ENCODE measurements at regions not wholly inside any gene's neighbourhood (a gene's known extent, or its start where the extent isn't known, plus 50 kb on each side); places are given as distances from the start of the nearest gene placed in this dataset.

GRCh38 chr2:176872406-176872805 lies 340.2 kb upstream of the HNRNPA3 start:
- BruUV-seq (replicated peaks) = no TSS peak
- no peaks in the 10 kb centered on the region for H3K79me2 ChIP-seq (ENCODE audit: low read depth)
- CTCF ChIA-PET = no interaction called here
- H2AFZ ChIP-seq = no peak overlapping the region
- no peaks in the 10 kb centered on the region for H4K20me1 ChIP-seq (ENCODE audit: insufficient read depth)
- DNase-seq = no peak
- H3K4me1 ChIP-seq (replicated peaks; ENCODE audit: insufficient read depth) = no peaks in the 10 kb centered on the region
- no peaks in the 10 kb centered on the region for H3K9me3 ChIP-seq (ENCODE audit: insufficient read depth, low read depth)
- H3K9me2 ChIP-seq (ENCODE audit: insufficient read depth) = no peaks in the 10 kb centered on the region
- no peak overlapping the region for H3K4me3 ChIP-seq
- POLR2A ChIA-PET (ENCODE audit: unreplicated experiment) = no interaction called here
- no peaks in the 10 kb centered on the region for H3F3A ChIP-seq (ENCODE audit: insufficient read depth, low read depth)
- H3K4me2 ChIP-seq = no peak overlapping the region
- no peaks in the 10 kb centered on the region for H3K27me3 ChIP-seq (ENCODE audit: insufficient read depth, low read depth)
- no peak for TF ChIP-seq CTCF (conservative IDR thresholded peaks at IDR 0.05)
- no peak for TF ChIP-seq EZH2 (IDR thresholded peaks at IDR 0.05; ENCODE audit: low read depth)
- H3K27ac ChIP-seq = no peak overlapping the region
- no peaks in the 10 kb centered on the region for H3K36me3 ChIP-seq (ENCODE audit: low read depth)
- intact Hi-C loops (cut with micrococcal nuclease; ENCODE audit: unreplicated experiment) = no loop called here

- CTCF ChIA-PET = no interaction called here
- Histone ChIP-seq H3K27ac (no peak overlapping the region), H3K9me3 (ENCODE audit: insufficient read depth, low read depth) (no peaks in the 10 kb centered on the region), H2AFZ (no peak overlapping the region), H3F3A (ENCODE audit: insufficient read depth, low read depth) (no peaks in the 10 kb centered on the region), H3K4me1 (replicated peaks; ENCODE audit: insufficient read depth) (no peaks in the 10 kb centered on the region), H3K79me2 (ENCODE audit: low read depth) (no peaks in the 10 kb centered on the region), H4K20me1 (ENCODE audit: insufficient read depth) (no peaks in the 10 kb centered on the region), H3K27me3 (ENCODE audit: insufficient read depth, low read depth) (no peaks in the 10 kb centered on the region), H3K4me2 (no peak overlapping the region), H3K36me3 (ENCODE audit: low read depth) (no peaks in the 10 kb centered on the region), H3K4me3 (no peak overlapping the region), H3K9me2 (ENCODE audit: insufficient read depth) (no peaks in the 10 kb centered on the region)
- POLR2A ChIA-PET (ENCODE audit: unreplicated experiment) = no interaction called here
- no TSS peak for BruUV-seq (replicated peaks)
- intact Hi-C loops (cut with micrococcal nuclease; ENCODE audit: unreplicated experiment) = no loop called here
- TF ChIP-seq CTCF (conservative IDR thresholded peaks at IDR 0.05) (no peak), EZH2 (IDR thresholded peaks at IDR 0.05; ENCODE audit: low read depth) (no peak)
- DNase-seq = no peak
These were observed 339.2 kb upstream of the HNRNPA3 start for GRCh38 chr2:176873403-176873802.

- no peak for DNase-seq
- Histone ChIP-seq H3K27me3 (ENCODE audit: insufficient read depth, low read depth) (no peaks in the 10 kb centered on the region), H3K27ac (no peak overlapping the region), H3K4me3 (no peak overlapping the region), H3K9me3 (ENCODE audit: insufficient read depth, low read depth) (no peaks in the 10 kb centered on the region), H3K79me2 (ENCODE audit: low read depth) (no peaks in the 10 kb centered on the region), H3K36me3 (ENCODE audit: low read depth) (no peaks in the 10 kb centered on the region), H4K20me1 (ENCODE audit: insufficient read depth) (no peaks in the 10 kb centered on the region), H2AFZ (no peak overlapping the region), H3K4me2 (no peak overlapping the region), H3K9me2 (ENCODE audit: insufficient read depth) (no peaks in the 10 kb centered on the region), H3K4me1 (replicated peaks; ENCODE audit: insufficient read depth) (no peaks in the 10 kb centered on the region), H3F3A (ENCODE audit: insufficient read depth, low read depth) (no peaks in the 10 kb centered on the region)
- ChIA-PET POLR2A (ENCODE audit: unreplicated experiment) (no interaction called here), CTCF (interaction anchor here (0.6 kb wide), 1 partner anchor 239 kb away, joined by 11 read pairs; no protein-coding TSS in a partner anchor)
- no peak for TF ChIP-seq CTCF (conservative IDR thresholded peaks at IDR 0.05)
- no peak for TF ChIP-seq EZH2 (IDR thresholded peaks at IDR 0.05; ENCODE audit: low read depth)
- intact Hi-C loops (cut with micrococcal nuclease; ENCODE audit: unreplicated experiment) = no loop called here
- no TSS peak for BruUV-seq (replicated peaks)
These were observed 336.0 kb upstream of the HNRNPA3 start for GRCh38 chr2:176876493-176877103.

Measured in PC-9 (cell line).